ENCODE measurements at regions not wholly inside any gene's neighbourhood (a gene's known extent, or its start where the extent isn't known, plus 50 kb on each side); places are given as distances from the start of the nearest gene placed in this dataset.
"Not testable (repeated sequence)": the region's sequence is repeated elsewhere in the genome, so short reads cannot be mapped to it uniquely, and the experiment has no call there.

- no peak for DNase-seq
Measured at GRCh38 chrX:115972717-115973116, 197.8 kb upstream of the AGTR2 start.

DNA sequence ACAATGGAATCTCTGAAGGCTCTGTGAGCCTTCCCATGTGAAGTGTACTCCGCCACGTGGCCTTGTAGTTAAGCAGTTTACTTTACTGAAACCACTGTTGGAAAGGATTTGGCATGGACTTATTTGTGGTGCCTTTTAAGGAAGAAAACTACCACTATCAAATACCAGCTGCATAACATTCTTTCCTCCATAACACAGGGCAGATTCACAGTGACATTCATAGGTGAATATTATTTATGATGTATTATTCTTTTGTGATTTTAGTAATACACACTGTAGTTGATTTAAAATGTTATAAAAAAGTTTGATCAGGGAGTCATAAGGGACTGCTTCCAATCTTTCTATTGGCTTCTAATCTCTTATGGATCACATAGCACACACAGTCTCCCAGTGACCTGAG lies 192.5 kb upstream of the AGTR2 start:
- no peak for DNase-seq

DNA sequence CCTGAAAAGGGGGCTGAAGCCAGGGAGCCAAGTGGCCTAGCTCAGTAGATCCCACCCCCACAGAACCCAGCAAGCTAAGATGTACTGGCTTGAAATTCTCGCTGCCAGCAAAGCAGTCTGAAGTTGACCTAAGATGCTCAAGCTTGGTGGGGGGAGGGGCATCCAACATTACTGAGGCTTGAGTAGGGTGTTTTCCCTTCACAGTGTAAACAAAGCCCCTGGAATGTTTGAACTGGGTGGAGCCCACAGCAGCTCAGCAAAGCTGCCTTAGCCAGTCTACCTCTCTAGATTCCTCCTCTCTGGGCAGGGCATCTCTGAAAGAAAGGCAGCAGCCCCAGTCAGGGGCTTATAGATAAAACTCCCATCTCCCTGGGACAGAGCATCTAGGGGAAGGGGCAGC lies 187.4 kb upstream of the AGTR2 start:
- DNase-seq = not testable (repeated sequence)

DNA sequence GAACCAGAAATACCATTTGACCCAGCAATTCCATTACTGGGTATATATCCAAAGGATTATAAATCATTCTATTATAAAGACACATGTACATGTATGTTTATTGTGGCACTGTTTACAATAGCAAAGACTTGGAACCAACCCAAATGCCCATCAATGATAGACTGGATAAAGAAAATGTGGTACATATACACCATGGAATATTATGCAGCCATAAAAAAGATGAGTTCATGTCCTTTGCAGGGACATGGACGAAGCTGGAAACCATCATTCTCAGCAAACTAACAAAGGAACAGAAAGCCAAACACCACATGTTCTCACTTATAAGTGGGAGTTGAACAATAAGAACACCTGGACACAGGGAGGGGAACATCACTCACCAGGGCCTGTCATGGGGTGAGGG lies 183.1 kb upstream of the AGTR2 start:
- DNase-seq = not testable (repeated sequence)

DNA sequence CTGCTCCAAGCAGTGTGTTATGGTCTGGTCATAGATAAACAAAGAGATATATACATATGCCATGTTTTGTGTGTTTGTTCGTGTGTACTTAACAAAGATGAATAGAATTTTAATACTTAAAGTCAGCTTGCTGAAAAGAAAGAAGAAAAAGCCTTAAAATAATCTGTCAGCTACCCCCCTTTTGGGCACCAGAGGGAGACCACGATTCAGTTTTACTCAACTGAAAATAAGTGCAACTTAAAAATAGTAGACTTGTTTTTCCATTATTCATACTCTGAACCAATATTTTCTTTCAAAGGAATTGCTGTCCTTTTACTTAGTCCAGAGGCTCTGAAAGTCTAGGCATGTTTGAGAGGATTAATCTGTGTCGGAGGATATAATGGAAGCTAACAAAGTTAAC lies 181.7 kb upstream of the AGTR2 start:
- no peak for DNase-seq

- DNase-seq = no peak
Measured at GRCh38 chrX:115989686-115990085, 180.9 kb upstream of the AGTR2 start.

DNA sequence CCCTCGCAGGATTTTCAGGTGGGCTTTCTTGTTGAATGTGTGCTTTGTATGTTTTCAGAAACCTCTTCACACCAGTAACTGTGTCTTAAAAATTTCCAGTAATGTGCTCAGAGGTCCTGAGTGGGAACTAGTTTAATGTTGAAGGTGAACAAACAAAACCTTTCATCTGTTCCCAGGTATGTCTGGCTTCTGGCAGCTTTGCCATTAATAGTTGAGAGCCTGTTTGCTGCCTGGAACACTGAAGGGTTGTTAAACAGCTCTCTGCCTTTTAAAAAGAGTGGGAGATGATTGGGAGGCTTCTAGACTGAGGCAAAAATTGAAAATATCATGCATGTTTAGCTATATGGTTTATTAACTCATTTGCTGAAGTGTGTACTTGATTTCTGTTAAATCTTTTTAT lies 161.2 kb upstream of the AGTR2 start:
- DNase-seq = no peak

DNA sequence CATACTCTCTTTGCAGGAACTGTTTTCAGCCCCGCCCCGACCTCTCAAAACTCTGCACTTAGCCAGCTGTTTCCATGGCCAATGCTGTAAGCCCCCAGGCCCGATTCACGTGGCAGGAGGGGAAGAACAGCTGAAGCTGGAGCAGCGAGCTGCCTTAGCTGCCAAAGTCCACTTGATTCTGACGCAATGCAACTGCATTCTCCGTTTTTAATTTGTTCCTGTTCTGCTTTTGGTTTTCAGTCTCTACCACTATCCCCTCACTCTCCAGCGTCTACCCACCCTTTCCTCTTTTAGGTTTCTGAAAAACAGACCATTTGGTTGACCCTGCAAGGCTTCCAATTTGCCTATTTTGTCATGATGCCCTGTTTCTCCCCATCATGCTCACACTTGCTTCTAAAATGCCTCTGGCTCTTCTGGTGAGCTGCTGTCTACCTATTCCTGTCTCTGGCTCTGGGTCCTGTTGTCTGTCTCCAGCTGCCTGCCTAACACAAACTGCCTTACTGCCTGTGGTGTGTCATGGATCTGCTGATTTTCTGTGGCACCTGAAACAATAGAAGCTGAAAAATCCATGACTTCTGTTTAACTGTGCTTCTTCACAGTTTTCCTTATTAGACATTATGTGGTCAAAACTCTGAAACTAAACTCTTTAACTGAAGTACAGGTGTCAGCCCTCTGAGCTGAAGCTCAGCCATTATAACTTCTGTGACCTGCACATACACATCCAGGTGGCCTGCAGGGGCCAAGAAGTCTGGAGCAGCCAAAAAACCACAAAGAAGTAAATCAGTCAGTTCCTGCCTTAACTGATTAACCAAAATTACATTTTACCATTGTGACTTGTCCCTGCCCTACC lies 160.5 kb upstream of the AGTR2 start:
- DNase-seq = no peak

- DNase-seq = no peak
Measured at GRCh38 chrX:116010939-116011338, 159.6 kb upstream of the AGTR2 start.

- no peak for DNase-seq
Measured at GRCh38 chrX:116031331-116031730, 139.2 kb upstream of the AGTR2 start.
